HG02642 (cell line): ENCODE measurements at regions not wholly inside any gene's neighbourhood (a gene's known extent, or its start where the extent isn't known, plus 50 kb on each side); places are given as distances from the start of the nearest gene placed in this dataset.

ENCODE experiments used
- ATAC-seq: cut with Tn5 transposase; IDR thresholded peaks from one replicate; pipeline ENCODE4 v1.9.1; 2021; ENCODE audit warnings: mild to moderate bottlenecking; ENCODE audit not compliant: unreplicated experiment, poor library complexity

DNA sequence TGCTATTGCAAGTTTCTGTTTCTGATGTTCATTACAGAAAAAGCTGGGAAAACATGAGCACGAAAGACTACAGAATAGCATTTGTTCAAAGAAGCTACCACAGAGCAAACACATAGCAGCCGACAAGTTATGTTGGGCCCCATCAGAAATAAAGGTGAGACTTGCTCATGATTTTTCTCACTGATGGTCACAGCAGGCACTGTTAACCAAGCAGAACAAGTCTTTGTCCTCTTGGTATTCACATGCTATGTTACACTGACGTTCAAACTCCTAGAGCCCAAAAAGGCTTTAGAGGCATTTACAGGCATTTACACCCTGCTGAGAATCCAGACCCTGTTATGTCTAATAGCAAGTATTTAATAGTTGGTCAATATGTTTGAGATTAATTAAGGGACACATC, 235.0 kb upstream of the HNMT start:
- no peak for ATAC-seq

DNA sequence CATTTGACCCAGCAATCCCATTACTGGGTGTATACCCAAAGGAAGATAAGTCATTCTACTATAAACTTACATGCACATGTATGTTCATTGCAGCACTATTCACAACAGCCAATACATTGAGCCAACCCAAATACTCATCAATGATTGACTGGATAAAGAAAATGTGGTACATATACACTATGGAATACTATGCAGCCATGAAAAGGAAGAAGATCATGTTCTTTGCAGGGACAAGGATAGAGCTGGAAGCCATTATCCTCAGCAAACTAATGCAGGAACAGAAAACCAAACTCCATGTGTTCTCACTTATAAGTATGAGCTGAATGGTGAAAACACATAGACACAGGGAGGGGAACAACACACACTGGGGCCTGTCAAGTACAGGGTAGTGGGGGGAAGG, 226.7 kb upstream of the HNMT start:
- ATAC-seq = no peak

DNA sequence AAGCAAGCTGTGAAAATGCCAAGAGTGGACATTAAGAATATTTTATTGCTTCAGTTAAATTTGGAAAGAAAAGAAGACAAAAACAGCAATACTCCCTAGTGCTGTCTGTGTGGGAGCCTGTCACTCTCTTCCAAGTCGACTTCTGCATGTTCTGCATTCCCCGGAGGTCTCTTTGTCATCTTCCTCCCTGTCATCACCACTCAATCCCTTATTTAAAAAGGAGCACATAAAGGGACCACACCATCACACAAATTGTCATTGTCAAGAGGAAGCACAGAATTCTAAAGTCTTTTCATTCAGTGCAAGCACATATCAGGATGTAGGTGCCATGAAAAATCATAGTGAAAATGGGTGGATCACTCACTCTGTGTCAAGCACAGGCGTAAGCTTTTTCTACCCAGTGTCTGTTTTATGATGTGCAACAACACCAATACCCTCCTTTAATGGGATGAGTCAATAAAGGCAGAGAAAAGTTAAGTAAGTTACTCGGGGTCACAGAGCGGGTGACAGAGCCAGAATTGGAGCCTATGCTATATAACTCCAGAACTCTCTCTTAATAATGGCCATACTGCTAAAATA, 222.4 kb upstream of the HNMT start:
- ATAC-seq = no peak

DNA sequence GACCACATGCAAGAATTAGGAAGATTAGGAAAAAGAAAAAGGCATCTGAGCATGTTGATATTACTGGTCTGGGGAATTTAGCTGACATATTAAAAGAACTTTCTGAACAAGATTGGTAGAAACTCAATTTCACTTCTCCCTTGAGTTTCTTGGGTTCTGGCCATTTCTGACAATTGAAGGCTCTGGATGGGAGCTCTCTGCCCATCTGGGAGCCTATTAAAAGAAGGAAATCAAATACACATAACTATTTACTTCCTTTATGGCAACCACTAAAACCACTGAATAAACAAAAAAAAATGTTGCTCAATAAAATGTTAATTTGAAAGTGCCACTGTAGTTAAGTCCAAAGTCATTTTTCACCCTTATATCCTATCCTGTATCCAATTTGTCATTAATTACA, 216.8 kb upstream of the HNMT start:
- no peak for ATAC-seq

DNA sequence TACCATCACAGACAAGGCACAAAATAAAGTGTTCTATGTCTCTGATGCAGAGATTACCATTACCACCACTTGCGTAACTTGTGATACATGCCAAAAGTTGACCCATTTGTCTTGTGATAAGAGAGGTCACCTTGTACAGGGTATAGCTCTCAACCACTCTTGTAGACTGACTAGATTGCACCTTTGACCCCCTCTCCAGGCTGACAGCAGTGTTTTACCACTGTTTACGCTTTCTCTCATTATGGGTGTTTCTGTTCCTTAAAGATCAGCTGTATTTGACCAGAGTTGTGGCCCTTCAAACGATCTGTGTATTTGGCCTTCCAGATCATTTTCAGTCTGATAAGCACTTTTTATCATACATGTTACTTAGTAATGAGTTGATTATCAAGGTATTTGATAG, 215.7 kb upstream of the HNMT start:
- ATAC-seq = no peak

DNA sequence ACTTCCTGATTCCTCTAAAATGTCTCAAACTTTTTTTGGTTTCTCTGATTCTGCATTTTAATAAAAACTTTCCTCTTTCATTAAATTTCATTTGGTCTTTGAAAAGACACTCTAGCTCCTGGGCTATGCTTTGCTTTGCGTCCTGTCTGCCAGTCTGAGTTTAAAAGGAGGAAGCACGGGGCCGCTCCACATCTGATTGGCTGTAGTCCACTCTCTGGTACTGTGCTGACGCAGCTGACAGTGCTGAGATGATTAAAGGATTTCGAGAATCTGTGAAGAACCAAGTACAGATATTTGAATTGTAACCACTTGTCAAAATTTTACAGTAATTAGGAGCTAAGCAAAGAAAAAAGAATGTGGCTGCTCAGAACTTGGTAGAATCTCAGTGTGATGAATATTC, 199.6 kb upstream of the HNMT start:
- no peak for ATAC-seq

DNA sequence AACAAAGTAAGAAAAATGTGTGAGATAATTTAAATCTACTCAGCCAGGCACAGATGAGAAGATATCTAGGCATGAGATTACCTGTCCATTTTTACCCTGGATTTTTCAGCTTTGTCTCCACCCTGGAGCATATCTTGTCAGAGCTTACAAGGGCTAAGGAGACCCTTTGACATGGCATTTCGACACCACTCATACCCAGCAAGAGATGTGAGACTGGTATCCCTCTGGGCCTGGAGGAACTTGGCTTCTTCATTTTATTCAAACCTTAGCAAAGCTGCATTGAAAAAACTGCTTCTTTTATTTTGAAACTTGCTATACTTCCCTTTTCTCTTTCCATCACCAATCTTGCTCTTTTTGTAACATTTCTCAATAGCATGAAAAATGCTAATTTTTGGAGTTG, 194.9 kb upstream of the HNMT start:
- ATAC-seq = no peak

DNA sequence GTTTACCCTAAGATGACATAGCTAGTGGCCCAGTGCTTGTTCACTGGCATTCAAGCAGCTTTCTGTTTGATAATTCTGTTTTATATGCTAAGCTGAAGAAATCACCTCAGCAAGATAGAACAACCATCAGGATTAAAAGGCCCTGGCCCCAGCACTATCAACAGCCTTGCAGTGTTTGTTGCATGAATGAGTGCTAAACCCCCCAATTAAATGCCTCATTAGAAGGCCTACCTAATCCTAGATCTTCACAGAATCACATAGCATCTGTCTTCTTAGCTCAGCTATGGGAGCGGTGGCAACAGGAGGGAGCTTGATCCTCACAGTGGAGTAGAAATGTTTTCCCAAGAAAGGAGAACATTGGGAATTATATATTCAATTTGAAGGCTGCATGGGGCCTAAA, 194.1 kb upstream of the HNMT start:
- no peak for ATAC-seq

DNA sequence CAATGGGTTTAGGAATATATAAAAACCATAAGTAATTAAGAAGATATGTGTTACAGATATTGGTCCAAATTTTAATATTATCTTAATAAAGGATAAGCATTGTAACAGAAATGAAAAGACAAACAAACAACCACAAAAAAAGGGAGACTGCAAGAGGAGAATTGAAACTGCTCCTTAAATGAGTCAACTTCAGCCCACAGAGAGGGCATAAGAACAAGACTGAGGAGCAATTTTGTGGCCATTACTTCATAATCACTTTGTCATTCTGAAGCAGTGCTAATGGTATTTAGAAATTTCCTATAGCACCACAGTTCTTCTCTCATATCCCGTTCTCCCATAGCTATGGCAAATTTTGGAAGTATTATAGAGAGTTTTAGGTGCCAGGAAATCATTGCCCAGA, 193.2 kb upstream of the HNMT start:
- no peak for ATAC-seq

DNA sequence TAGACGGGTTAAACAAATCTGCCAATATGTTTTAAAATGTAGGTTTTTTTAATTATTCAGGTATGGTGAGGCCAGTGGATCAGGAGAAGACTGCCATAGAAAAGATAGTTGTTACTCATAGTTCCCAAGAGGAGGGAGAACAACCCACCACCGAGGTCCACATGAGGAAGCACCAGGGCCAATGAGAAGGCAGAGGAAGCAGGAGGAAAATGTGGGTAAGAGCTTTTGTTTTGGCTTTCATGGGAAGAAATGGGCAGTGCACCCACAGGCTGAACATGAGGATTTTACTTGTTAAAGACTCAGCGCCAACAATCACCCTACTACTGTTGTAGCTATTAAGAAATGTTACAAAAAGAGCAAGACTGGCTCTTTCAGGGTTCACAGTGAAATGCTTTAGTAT, 191.8 kb upstream of the HNMT start:
- no peak for ATAC-seq

DNA sequence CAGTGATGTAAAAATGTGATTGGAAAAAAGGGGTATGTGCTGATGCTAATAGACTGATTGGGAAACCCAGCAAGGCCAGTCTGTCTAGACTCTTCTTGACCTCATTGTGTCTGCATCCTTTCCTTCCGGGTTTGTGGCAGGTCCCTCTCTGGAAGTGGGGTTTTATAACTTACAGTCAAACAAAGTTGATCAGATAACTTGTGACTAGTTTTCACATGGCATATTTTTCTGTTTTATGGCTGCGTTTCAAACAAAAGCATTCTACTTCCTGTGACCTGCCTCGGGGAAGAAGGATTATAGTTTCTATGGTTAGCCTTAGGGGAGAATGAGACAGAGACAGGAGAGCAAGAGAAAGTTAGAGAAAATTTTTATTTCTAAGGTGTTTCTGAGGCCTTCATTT, 188.7 kb upstream of the HNMT start:
- no peak for ATAC-seq

DNA sequence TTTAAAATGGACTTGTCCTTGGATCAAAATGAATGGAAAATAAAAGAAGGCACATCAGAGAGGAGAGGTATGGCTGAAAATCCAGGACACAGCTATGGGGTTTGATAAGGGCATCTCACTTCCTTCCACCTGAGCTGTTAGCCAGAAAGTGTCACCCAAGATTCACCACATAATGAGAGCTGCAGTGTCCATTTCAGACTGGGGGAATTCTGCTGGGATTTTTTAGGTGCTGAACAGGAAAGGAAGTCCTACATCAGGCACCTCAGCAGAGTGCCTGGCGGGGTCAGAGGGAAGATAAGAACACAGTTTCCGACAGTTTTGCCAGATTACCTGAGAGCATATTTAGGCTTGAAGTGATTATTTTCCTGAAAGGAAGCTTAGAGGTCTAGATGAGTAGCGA, 187.6 kb upstream of the HNMT start:
- no peak for ATAC-seq

DNA sequence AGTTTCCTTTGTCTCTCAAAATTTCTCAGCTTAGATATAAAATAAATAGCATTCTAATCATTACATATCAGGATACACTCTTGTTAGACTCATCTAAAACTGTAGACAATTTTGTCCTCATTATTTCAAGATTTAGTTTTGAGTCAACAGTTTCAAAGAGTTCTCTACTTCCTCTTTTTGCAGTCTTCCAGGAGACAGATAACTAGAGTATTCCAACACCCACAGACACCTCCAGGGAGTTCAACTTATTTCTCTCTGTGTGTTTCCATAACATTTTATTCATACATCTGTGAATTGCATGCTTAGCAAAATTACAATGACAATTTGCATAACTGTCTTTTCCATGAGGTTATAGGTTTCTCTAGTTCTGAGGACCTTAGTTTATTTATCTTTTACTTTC, 166.6 kb upstream of the HNMT start:
- ATAC-seq = peak; percentile 75

DNA sequence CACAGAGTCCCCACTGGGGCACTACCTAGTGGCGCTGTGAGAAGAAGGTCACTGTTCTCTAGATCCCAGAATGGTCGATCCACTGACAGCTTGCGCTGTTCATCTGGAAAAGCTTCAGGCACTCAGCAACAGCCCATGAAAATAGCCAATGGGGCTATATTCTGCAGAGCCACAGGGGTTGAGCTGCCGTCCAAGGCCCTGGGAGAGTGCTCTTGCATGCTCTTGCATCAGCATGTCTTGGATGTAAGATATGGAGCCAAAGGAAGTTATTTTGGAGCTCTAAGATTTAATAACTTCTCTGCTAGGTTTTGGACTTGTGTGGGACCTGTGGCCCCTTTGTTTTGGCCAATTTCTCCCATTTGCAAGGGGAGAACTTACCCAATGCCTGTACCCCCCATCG, 164.7 kb upstream of the HNMT start:
- ATAC-seq = no peak

DNA sequence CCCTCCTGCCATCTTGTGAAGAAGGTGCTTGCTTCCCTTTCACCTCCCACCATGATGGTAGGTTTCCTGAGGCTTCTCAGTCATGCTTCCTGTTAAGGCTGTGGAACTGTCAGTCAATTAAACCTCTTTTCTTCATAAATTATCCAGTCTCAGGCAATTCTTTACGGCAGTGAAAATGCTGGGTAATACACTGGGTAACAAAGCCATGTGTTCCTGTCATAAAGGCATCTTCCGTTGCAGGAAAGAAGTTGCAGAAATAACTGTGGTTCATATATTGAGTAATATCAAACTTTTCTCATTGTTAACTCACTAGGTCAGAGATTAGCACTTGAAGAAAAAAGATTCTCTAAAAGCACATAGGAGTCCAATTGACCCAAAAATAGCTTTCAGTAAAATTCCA, 163.9 kb upstream of the HNMT start:
- ATAC-seq = no peak

DNA sequence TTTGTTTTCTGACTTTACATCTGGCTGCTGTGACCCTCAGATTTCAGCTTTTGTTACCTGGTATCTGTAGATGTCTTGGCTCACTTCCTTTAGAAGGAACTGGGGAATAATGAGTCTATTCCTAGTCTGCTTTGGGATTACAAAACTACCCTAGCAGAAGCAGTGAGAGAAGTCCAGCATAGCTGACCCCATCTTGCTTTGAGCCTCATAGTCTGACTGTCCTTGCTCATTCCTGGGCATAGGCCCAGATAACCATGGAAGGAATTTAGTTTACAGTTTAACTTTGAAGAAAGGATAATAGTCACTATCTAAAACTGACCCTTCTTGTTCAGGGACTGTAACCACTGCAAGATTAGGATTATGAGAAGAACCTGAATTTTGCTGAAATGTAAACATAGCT, 163.0 kb upstream of the HNMT start:
- ATAC-seq = no peak

DNA sequence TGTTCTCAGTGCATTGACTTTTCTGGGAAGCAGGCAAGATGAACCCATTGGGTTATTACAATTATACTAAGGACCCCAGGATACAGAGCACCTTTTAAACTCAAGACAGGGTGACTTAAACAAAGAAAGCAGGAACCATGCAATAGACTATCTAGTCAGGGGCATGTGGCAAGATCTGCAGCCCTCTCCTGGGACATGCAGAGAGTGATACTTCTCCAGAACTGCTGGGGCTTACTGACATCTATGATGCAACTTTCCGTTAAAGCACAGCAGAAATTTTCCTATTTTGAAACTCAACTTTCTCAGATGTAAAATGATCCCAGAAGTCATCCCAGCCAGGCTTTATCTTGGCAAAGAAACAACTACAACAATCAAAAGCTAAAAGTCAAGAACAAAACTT, 162.2 kb upstream of the HNMT start:
- no peak for ATAC-seq

DNA sequence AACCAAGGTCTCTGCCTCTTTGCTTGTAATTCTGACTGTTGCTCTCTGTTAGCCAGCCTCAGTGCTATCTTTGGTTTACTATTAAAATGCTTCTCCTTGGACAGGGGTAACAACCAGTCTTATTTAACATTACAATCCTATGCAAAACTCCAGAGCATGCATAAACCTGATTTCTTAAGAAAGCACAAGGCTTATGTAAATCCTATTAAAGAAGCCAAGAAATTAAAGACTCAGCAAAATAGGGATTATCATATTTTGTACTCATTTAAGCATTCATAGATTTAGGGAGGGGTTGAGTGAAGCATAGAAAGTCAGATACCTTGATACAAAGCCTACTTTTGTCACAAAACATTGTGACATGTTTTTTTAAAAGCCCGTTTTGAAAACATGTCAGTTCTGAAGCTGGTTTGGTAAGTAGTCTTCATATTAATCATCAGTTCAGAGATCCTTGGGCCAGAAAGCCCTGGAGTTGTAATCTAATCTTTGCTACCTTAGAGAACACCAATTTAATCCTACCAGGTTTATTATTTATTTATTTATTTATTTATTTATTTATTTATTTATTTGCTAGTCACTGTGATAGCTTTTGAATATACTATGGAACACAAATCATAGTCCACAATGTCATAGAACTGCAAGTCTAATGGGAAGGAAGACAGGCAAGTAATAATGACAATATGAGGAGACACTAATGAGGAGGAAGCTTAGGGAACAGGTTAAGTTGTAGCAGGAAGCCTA, 158.0 kb upstream of the HNMT start:
- ATAC-seq = no peak

DNA sequence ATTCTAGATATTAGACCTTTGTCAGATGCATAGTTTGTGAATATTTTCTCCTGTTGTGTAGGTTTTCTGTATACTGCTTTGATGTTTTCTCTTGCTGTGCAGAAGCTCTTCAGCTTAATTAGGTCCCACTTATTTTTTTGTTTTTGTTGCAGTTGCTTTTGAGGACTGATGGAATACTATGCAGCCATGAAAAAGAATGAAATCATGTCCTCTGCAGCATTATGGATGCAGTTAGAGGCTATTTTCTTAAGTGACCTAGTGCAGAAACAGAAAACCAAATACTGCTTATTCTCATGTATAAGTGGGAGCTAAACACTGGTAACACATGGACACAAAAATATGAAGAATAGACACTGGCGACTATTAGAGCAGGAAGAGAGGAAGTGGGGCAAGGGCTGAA, 155.0 kb upstream of the HNMT start:
- no peak for ATAC-seq

DNA sequence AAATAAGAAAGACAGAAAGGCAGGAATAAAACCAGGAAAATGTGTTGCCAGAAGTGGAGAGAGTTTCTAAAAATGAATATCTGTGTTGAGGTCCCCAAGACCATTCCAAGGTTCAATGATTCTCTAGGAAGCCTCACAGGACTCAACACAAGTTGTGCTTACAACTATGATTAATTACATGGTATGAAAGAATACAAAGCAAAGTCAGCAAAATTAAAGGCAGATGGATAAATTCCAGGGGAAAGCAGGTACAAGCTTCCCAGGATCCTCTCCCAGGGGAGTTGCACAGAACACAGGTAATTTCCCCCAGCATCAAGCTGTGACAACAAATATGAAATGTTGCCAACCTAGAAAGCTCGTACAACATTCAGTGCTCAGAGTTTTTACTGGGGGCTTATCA, 154.4 kb upstream of the HNMT start:
- ATAC-seq = no peak

DNA sequence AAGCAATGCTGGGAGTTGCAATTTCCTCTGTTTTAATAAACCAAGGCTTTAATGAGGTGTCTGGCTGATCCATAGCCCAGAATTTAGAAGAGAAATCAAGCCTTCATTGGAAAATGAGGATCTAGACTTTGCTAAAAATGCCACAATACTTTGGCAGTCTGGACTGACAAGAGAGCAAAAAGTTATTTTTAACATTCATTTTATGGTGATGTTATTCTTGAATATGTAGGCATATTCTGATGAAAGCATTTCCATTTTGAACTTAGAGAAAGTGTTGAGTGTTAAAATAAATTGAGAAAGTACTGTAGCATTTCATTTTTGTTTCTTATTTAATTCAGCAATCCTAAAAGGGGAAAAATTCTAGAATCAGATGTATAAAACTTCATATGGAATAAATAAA, 151.8 kb upstream of the HNMT start:
- ATAC-seq = no peak

DNA sequence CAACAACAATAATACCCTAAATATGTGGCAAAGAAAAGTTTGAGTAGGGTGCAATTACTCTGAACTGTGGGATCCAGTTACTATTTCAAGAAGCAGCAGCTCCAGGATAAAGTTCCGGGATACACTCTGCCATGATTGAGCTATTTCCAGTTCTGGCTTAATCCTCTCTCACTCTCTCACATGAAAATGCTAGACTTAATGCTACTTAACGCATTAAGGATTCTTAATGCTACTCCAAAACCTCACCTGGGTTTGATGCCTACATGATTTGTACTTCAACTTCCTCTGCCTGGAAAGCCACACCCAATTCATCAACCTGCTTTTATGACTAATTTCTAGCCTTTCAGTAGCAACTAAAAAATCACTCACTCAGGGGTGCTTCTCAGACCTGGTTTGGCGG, 151.1 kb upstream of the HNMT start:
- no peak for ATAC-seq

DNA sequence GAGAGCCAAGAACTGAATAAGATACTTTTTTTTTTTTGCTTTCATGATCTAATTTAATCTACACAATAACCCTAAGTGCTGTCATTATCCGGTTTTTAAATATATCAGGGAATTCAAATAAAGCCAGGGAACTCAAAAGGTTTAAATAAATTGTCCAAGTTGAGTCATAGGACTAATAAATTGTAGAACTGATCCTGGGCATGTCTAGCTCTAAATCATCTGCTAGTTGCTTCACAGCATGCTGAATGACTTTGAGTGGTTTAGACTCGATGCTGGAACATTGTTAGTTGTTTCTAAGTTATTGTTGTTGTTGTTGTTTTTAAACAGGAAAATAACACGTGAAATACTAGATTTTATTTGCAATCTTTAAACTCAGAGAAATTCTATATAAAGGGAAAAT, 147.2 kb upstream of the HNMT start:
- no peak for ATAC-seq
